HEK293 (cell line): ENCODE measurements at regions not wholly inside any gene's neighbourhood (a gene's known extent, or its start where the extent isn't known, plus 50 kb on each side); places are given as distances from the start of the nearest gene placed in this dataset.

Source experiments
- CTCF ChIA-PET: fragments of 350-600 bp; formaldehyde crosslinking; extraction: SDS; loops from one replicate; lab custom pipeline; 2021; ENCODE audit warnings: antibody characterized with exemption; lab: Yijun Ruan, JAX
- POLR2A ChIA-PET: fragments of 300-600 bp; formaldehyde crosslinking; extraction: SDS; loops from one replicate; lab custom pipeline; 2020; ENCODE audit warnings: antibody characterized with exemption, inconsistent platforms; lab: Yijun Ruan, JAX
- H3K27ac ChIP-seq: fragments of 200-500 bp; sonication (Bioruptor generic); 2 replicates; pipeline ENCODE4 v1.5.1; 2014; ENCODE audit warnings: low read depth, low read length, control low read depth, inconsistent platforms; ENCODE audit errors: extremely low read depth
- H3K36me3 ChIP-seq, 2 experiments: fragments of 200-500 bp in 1 of 2; sonication (Bioruptor generic) in 1 of 2; 1 replicate in 1 of 2; 2 replicates in 1 of 2; pipeline ENCODE4 v1.5.1; 2014 to 2017; ENCODE audit warnings: inconsistent platforms in 2 of 2, low read length in 2 of 2; ENCODE audit not compliant: control insufficient read depth in 2 of 2, insufficient read depth in 1 of 2
- H3K4me1 ChIP-seq: fragments of 200-500 bp; sonication (Bioruptor generic); 2 replicates; pipeline ENCODE4 v1.5.1; 2014; ENCODE audit warnings: mild to moderate bottlenecking, low read length, inconsistent platforms; ENCODE audit not compliant: control insufficient read depth, insufficient read depth
- H3K4me3 ChIP-seq: 2 replicates; pipeline ENCODE4 v1.5.1; 2011; ENCODE audit warnings: low read depth, mild to moderate bottlenecking, control low read depth, low read length, moderate library complexity
- H3K9me3 ChIP-seq: fragments of 200-500 bp; sonication (Bioruptor generic); 2 replicates; pipeline ENCODE4 v1.5.1; 2014; ENCODE audit warnings: low read depth, low read length, inconsistent platforms; ENCODE audit not compliant: control insufficient read depth, insufficient read depth
- GLI4 ChIP-seq: fragments of 450-650 bp; formaldehyde crosslinking; IDR thresholded peaks from 2 replicates; pipeline ENCODE4 v1.5.1; 2016; ENCODE audit warnings: missing biosample characterization, missing genetic modification characterization
- HOXC10 ChIP-seq: sonication (generic); formaldehyde crosslinking; IDR thresholded peaks from 2 replicates; pipeline ENCODE4 v1.8.1; 2023; ENCODE audit warnings: mild to moderate bottlenecking, missing genetic modification reagents
- KLF1 ChIP-seq: fragments of 450-650 bp; formaldehyde crosslinking; IDR thresholded peaks from 2 replicates; pipeline ENCODE4 v1.5.1; 2016; ENCODE audit warnings: missing biosample characterization, missing genetic modification characterization
- KLF7 ChIP-seq: fragments of 450-650 bp; formaldehyde crosslinking; IDR thresholded peaks from 2 replicates; pipeline ENCODE4 v1.5.1; 2016; ENCODE audit warnings: missing biosample characterization, missing genetic modification characterization, borderline replicate concordance
- MYNN ChIP-seq: fragments of 450-650 bp; formaldehyde crosslinking; IDR thresholded peaks from 2 replicates; pipeline ENCODE4 v1.5.1; 2016; ENCODE audit warnings: missing biosample characterization, missing genetic modification characterization, borderline replicate concordance
- SALL2 ChIP-seq: fragments of 450-650 bp; formaldehyde crosslinking; IDR thresholded peaks from 2 replicates; pipeline ENCODE4 v1.5.0; 2017; ENCODE audit warnings: missing biosample characterization, mild to moderate bottlenecking, missing genetic modification characterization, borderline replicate concordance
- SP2 ChIP-seq: fragments of 450-650 bp; formaldehyde crosslinking; IDR thresholded peaks from 2 replicates; pipeline ENCODE4 v1.5.1; 2016; ENCODE audit warnings: missing biosample characterization, missing genetic modification characterization
- ZBTB21 ChIP-seq: fragments of 450-650 bp; formaldehyde crosslinking; IDR thresholded peaks from 2 replicates; pipeline ENCODE4 v1.5.1; 2017; ENCODE audit warnings: missing biosample characterization, missing genetic modification characterization
- ZBTB8A ChIP-seq: fragments of 450-650 bp; formaldehyde crosslinking; IDR thresholded peaks from 2 replicates; pipeline ENCODE4 v1.5.1; 2016; ENCODE audit warnings: missing biosample characterization, missing genetic modification characterization
- ZNF132 ChIP-seq: fragments of 450-650 bp; formaldehyde crosslinking; IDR thresholded peaks from 2 replicates; pipeline ENCODE4 v1.5.1; 2017; ENCODE audit warnings: missing biosample characterization, missing genetic modification characterization, borderline replicate concordance
- ZNF169 ChIP-seq: fragments of 450-650 bp; formaldehyde crosslinking; IDR thresholded peaks from 2 replicates; pipeline ENCODE4 v1.5.1; 2016; ENCODE audit warnings: missing biosample characterization, missing genetic modification characterization
- ZNF184 ChIP-seq: fragments of 450-650 bp; IDR thresholded peaks from 2 replicates; pipeline ENCODE4 v1.5.1; 2018; ENCODE audit warnings: missing biosample characterization, mild to moderate bottlenecking, missing genetic modification characterization
- ZNF292 ChIP-seq: fragments of 450-650 bp; formaldehyde crosslinking; IDR thresholded peaks from 2 replicates; pipeline ENCODE4 v1.5.1; 2016; ENCODE audit warnings: low read depth, missing biosample characterization, missing genetic modification characterization, borderline replicate concordance
- ZNF449 ChIP-seq: fragments of 450-650 bp; formaldehyde crosslinking; IDR thresholded peaks from 2 replicates; pipeline ENCODE4 v1.5.1; 2017; ENCODE audit warnings: missing biosample characterization, mild to moderate bottlenecking, missing genetic modification characterization, moderate library complexity
- ZNF488 ChIP-seq: fragments of 450-650 bp; formaldehyde crosslinking; IDR thresholded peaks from 2 replicates; pipeline ENCODE4 v1.5.1; 2016; ENCODE audit warnings: missing biosample characterization, missing genetic modification characterization
- ZNF518A ChIP-seq: fragments of 450-650 bp; formaldehyde crosslinking; conservative IDR thresholded peaks from 2 replicates; pipeline ENCODE4 v1.5.1; 2016; ENCODE audit warnings: low read depth, missing biosample characterization, missing genetic modification characterization
- ZNF530 ChIP-seq: fragments of 450-650 bp; formaldehyde crosslinking; IDR thresholded peaks from 2 replicates; pipeline ENCODE4 v1.5.1; 2016; ENCODE audit warnings: low read depth, missing biosample characterization, missing genetic modification characterization
- ZNF544 ChIP-seq: fragments of 450-650 bp; formaldehyde crosslinking; IDR thresholded peaks from 2 replicates; pipeline ENCODE4 v1.5.0; 2017; ENCODE audit warnings: missing biosample characterization, missing genetic modification characterization
- ZNF549 ChIP-seq: fragments of 450-650 bp; IDR thresholded peaks from 2 replicates; pipeline ENCODE4 v1.5.1; 2018; ENCODE audit warnings: missing biosample characterization, missing genetic modification characterization, mild to moderate bottlenecking, inconsistent platforms, moderate library complexity
- ZNF626 ChIP-seq: fragments of 450-650 bp; sonication (Bioruptor Pico); formaldehyde crosslinking; IDR thresholded peaks from 2 replicates; pipeline ENCODE4 v1.5.1; 2018; ENCODE audit warnings: missing biosample characterization, missing genetic modification characterization, inconsistent platforms
- ZNF660 ChIP-seq: fragments of 450-650 bp; IDR thresholded peaks from 2 replicates; pipeline ENCODE4 v1.5.1; 2018; ENCODE audit warnings: missing biosample characterization, mild to moderate bottlenecking, missing genetic modification characterization
- ZNF670 ChIP-seq: fragments of 450-650 bp; formaldehyde crosslinking; IDR thresholded peaks from 2 replicates; pipeline ENCODE4 v1.5.1; 2016; ENCODE audit warnings: missing biosample characterization, missing genetic modification characterization, low read depth
- ZNF776 ChIP-seq: fragments of 450-650 bp; formaldehyde crosslinking; IDR thresholded peaks from 2 replicates; pipeline ENCODE4 v1.5.0; 2017; ENCODE audit warnings: missing biosample characterization, missing genetic modification characterization, borderline replicate concordance
- ZNF785 ChIP-seq: fragments of 450-650 bp; formaldehyde crosslinking; IDR thresholded peaks from 2 replicates; pipeline ENCODE4 v1.5.1; 2016; ENCODE audit warnings: missing biosample characterization, missing genetic modification characterization
- ZSCAN23 ChIP-seq: fragments of 450-650 bp; formaldehyde crosslinking; IDR thresholded peaks from 2 replicates; pipeline ENCODE4 v1.5.1; 2016; ENCODE audit warnings: missing biosample characterization, missing genetic modification characterization
- TF ChIP-seq, protein P1 (sequence below): fragments of 450-650 bp; formaldehyde crosslinking; IDR thresholded peaks from 2 replicates; pipeline ENCODE4 v1.5.1; 2016; ENCODE audit warnings: missing biosample characterization, missing genetic modification characterization

DNA sequence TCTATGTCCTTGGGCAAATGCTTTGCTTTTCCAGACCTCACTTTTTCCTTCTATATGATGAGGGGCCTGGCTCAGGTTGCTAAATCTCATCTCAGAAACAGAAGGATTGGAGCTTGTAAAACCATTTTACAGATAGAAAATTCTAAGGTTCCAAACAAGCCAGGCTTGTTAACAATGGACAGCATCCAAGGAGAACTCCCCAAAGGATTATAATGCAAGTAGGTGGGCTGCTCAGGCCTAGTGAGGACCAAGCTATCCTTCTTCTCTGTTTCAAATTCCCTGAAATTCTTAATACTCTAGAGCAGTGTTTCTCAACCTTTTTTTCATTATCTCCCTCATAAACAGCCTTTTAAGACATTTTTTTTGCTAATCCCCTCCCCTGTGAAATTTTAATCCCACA, 269.8 kb downstream of the TMEM38B start:
- Histone ChIP-seq H3K27ac (no peak overlapping the region), H3K4me3 (no peak overlapping the region), H3K9me3 (no peaks in the 10 kb centered on the region), H3K36me3 (no peaks in the 10 kb centered on the region), H3K4me1 (no peaks in the 10 kb centered on the region)
- ChIA-PET CTCF (no interaction called here), POLR2A (no interaction called here)
- no peak for TF ChIP-seq ZNF132 (tag by site-specific recombination)
- no peak for TF ChIP-seq ZNF530 (tag by site-specific recombination)
- no peak for TF ChIP-seq HOXC10 (CRISPR knock-in tag)
- no peak for TF ChIP-seq ZNF292 (tag by site-specific recombination)
- no peak for TF ChIP-seq ZNF488
- no peak for TF ChIP-seq MYNN (tag by site-specific recombination)
- no peak for TF ChIP-seq SALL2 (tag by site-specific recombination)
- TF ChIP-seq ZNF184 (tag by site-specific recombination): no peak
- TF ChIP-seq ZBTB21 (tag by site-specific recombination): no peak
- no peak for TF ChIP-seq ZNF169 (tag by site-specific recombination)
- TF ChIP-seq ZNF670 (tag by site-specific recombination): no peak
- TF ChIP-seq ZNF776 (tag by site-specific recombination): no peak
- no peak for TF ChIP-seq ZNF660 (tag by site-specific recombination)
- TF ChIP-seq SP2: no peak
- no peak for TF ChIP-seq KLF7 (tag by site-specific recombination)

DNA sequence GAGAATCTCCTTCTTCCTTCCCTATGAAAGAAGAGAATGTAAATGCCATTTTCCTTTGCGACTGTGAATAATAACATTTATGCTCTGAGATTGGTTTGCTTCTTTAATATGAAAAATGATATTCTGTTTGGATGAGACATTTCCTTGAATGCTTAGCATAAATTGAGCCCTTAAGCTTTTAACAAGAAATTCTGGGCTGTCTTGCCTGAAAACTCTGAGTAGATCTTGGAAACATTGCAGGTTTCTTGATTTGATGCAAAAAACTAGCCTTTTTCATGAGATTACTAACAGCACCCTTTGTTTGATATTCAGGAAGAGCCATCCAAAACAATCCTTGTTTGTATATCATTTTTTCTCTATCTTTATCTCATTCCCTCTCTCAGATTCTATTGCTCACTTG, 272.5 kb downstream of the TMEM38B start:
- Histone ChIP-seq H3K4me1 (no peaks in the 10 kb centered on the region), H3K9me3 (no peaks in the 10 kb centered on the region), H3K27ac (no peak overlapping the region), H3K36me3 (no peaks in the 10 kb centered on the region), H3K4me3 (no peak overlapping the region)
- POLR2A ChIA-PET: no interaction called here
- CTCF ChIA-PET: no interaction called here
- TF ChIP-seq GLI4 (tag by site-specific recombination) (no peak), ZSCAN23 (tag by site-specific recombination) (no peak), ZNF518A (no peak), ZNF549 (tag by site-specific recombination) (no peak), ZNF488 (no peak), ZNF626 (no peak), ZBTB8A (tag by site-specific recombination) (no peak), ZNF449 (no peak), ZNF785 (no peak), KLF1 (tag by site-specific recombination) (no peak), ZNF544 (tag by site-specific recombination) (no peak)
- TF ChIP-seq, protein P1, sequence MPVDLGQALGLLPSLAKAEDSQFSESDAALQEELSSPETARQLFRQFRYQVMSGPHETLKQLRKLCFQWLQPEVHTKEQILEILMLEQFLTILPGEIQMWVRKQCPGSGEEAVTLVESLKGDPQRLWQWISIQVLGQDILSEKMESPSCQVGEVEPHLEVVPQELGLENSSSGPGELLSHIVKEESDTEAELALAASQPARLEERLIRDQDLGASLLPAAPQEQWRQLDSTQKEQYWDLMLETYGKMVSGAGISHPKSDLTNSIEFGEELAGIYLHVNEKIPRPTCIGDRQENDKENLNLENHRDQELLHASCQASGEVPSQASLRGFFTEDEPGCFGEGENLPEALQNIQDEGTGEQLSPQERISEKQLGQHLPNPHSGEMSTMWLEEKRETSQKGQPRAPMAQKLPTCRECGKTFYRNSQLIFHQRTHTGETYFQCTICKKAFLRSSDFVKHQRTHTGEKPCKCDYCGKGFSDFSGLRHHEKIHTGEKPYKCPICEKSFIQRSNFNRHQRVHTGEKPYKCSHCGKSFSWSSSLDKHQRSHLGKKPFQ (tag by site-specific recombination): no peak
